ENCODE measurements at regions not wholly inside any gene's neighbourhood (a gene's known extent, or its start where the extent isn't known, plus 50 kb on each side); places are given as distances from the start of the nearest gene placed in this dataset.

- DNase-seq (ENCODE audit: low spot score), result no peak
- TF ChIP-seq CTCF (IDR thresholded peaks at IDR 0.05; ENCODE audit: extremely low read depth, insufficient read depth, missing control alignments), result no peak
- in situ Hi-C loops (cut with MboI; ENCODE audit: low pct_unique_long_range_greater_than_20kb, low sequenced_read_pairs, unreplicated experiment), result no loop called here
Measured at GRCh38 chr20:40826699-40827098, 137.7 kb upstream of the MAFB start.

- no peak for DNase-seq (ENCODE audit: low spot score)
- in situ Hi-C loops (cut with MboI; ENCODE audit: low pct_unique_long_range_greater_than_20kb, low sequenced_read_pairs, unreplicated experiment), result no loop called here
- no peak for TF ChIP-seq CTCF (IDR thresholded peaks at IDR 0.05; ENCODE audit: extremely low read depth, insufficient read depth, missing control alignments)
Measured at GRCh38 chr20:40835321-40835720, 146.3 kb upstream of the MAFB start.

- in situ Hi-C loops (cut with MboI; ENCODE audit: low pct_unique_long_range_greater_than_20kb, low sequenced_read_pairs, unreplicated experiment), result no loop called here
- no peak for DNase-seq (ENCODE audit: low spot score)
- TF ChIP-seq CTCF (IDR thresholded peaks at IDR 0.05; ENCODE audit: extremely low read depth, insufficient read depth, missing control alignments), result no peak
Measured at GRCh38 chr20:40838509-40838908, 149.5 kb upstream of the MAFB start.

GRCh38 chr20:40843251-40843650, 154.2 kb upstream of the MAFB start:
- in situ Hi-C loops (cut with MboI; ENCODE audit: low pct_unique_long_range_greater_than_20kb, low sequenced_read_pairs, unreplicated experiment), result no loop called here
- TF ChIP-seq CTCF (IDR thresholded peaks at IDR 0.05; ENCODE audit: extremely low read depth, insufficient read depth, missing control alignments), result no peak
- no peak for DNase-seq (ENCODE audit: low spot score)

- in situ Hi-C loops (cut with MboI; ENCODE audit: low pct_unique_long_range_greater_than_20kb, low sequenced_read_pairs, unreplicated experiment), result no loop called here
- DNase-seq (ENCODE audit: low spot score), result no peak
- TF ChIP-seq CTCF (IDR thresholded peaks at IDR 0.05; ENCODE audit: extremely low read depth, insufficient read depth, missing control alignments), result no peak
Measured at GRCh38 chr20:40844332-40844731, 155.3 kb upstream of the MAFB start.

- DNase-seq (ENCODE audit: low spot score), result no peak
- in situ Hi-C loops (cut with MboI; ENCODE audit: low pct_unique_long_range_greater_than_20kb, low sequenced_read_pairs, unreplicated experiment), result no loop called here
- TF ChIP-seq CTCF (IDR thresholded peaks at IDR 0.05; ENCODE audit: extremely low read depth, insufficient read depth, missing control alignments), result no peak
Measured at GRCh38 chr20:40848096-40848495, 159.1 kb upstream of the MAFB start.

- no peak for DNase-seq (ENCODE audit: low spot score)
- in situ Hi-C loops (cut with MboI; ENCODE audit: low pct_unique_long_range_greater_than_20kb, low sequenced_read_pairs, unreplicated experiment), result no loop called here
- TF ChIP-seq CTCF (IDR thresholded peaks at IDR 0.05; ENCODE audit: extremely low read depth, insufficient read depth, missing control alignments), result no peak
Measured at GRCh38 chr20:40848526-40848925, 159.5 kb upstream of the MAFB start.
